ENCODE measurements at regions not wholly inside any gene's neighbourhood (a gene's known extent, or its start where the extent isn't known, plus 50 kb on each side); places are given as distances from the start of the nearest gene placed in this dataset.

DNA sequence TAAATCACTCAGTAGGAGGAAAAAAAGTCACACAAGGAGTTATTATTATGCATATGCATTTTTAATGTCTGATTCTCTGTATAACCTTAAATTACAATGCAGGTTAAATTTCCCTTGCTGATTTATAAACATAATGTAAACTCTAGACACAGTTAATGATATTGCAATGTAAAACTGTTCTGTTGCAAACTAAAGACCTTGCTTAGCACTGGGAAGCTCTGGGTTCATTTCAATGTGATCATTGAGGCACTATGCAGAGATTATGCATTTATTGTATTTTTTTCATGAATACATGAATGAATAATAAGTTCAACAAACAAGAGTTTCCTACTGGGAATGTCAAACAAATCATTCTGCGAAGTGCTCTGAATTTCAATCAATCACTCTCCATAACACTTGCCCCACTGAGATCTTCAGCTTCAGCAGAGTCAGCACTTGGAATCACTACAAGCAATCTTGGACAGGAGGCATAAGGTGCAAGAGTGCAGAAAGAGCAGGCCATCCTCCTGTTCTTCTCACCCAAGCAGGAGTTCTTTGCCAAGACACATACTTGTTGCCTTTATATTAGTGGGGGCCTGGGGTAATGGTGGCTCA, 232.1 kb downstream of the CSNK1G3 start:
- TF ChIP-seq GATA2 (IDR thresholded peaks at IDR 0.05; ENCODE audit: low read depth, low read length) (no peak), GATA3 (IDR thresholded peaks at IDR 0.05; ENCODE audit: low read depth, low read length) (no peak)

Data from SH-SY5Y (cell line).